ENCODE measurements at regions not wholly inside any gene's neighbourhood (a gene's known extent, or its start where the extent isn't known, plus 50 kb on each side); places are given as distances from the start of the nearest gene placed in this dataset.

DNA sequence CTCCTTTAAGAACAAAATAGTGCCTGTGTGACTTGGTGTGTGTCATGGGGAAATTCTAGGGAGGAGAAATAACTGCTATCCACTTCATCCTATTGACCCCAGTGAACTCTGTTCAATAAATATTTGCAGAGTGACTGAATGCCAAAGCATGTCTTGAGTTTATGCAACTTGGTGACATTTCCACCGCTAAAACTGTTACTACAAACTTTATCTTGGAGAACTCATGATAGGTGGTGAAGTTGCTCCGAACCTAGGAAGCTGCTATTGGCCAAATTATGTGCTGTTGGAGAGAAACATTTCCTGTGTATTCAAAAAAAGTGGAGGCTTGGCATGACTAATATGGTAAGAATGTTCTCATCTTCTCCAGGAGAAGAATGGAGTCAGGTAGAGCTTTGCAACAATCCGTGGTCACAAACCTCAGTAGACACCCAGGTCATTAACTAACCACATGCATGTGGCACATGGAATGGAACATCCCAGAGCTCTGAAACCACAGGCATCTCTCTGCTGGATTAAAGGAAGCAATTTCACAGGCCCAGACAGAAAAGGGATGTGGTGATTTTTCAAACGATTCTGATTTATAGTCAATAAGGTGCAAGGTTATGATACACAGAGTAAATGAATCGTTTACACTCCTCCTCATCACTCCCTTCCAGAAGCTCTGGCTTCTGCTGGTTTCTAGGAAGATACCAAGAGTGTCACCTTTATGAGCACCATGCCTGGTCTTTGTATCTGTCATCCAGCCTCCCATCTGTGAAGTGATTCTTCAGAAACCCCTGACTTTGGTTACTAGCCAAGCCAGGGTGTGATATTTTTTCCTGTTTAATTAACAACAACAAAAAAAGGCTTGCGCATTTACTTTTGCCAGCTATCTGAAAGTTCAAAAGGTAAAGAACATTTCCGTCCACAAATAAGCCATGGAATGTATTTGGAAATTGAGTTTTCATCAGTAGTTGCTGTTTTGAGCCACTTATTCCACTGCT is 361.1 kb downstream of the TGFB2 start:
- FAIRE-seq (peak; percentile 100), DNase-seq (ENCODE audit: low spot score) (peak; percentile 100)

DNA sequence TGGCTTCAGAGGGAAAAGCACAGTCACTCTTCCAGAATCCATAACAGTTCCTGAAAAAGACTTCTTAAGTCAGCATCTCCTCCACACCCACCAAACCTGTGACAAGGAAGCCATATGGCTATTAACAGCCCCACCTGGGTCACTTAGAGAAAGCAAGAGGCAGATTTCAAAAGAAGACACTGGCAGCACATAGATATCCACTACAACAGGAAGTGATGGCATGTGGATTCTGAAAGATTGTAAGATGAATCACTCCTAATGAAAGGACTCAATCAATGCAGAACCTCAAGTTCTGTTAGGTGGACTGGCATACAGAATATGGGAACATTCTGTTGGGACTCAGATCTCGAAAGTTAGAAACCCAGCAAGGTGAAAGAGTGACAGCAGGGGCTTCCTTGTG is 365.9 kb downstream of the TGFB2 start:
- DNase-seq (ENCODE audit: low spot score): peak; percentile 26
- FAIRE-seq: no peak

DNA sequence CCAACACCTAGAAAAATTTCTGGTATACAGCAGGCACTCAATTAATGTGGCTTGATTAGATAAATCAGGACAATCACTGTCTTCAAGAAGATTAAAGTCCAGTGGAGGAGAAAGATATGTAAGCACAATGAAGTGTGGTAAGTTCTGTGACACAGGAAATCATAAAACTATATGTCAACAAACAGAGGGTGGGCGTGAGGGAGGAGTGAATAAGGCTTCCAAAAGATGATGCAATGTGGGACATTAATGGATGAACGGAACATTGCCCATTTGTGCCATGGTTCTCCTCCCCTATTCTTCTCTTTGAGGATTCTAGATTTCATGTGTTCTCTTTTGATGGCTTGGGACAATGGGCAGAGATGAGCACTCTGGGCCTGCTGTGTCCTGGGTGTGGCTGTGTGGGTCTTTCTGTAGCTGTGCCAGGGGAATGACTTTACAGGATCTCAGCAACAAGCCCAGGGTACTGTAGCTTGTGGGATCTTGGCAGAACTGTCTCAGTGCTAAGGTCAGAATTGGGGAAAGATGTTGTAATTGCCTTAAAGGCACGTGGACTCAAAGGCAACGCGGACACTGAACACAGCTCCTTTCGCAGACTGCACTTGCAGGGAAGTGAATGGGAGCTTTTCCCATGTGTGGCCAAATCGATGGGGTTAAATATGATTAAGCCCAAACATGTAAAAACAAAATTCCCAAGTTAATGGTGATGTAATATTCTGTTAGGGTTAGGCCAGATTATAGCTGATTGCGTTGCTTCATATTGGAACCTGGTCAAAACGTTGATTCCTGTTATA is 366.9 kb downstream of the TGFB2 start:
- FAIRE-seq (no peak), DNase-seq (ENCODE audit: low spot score) (peak; percentile 16)

DNA sequence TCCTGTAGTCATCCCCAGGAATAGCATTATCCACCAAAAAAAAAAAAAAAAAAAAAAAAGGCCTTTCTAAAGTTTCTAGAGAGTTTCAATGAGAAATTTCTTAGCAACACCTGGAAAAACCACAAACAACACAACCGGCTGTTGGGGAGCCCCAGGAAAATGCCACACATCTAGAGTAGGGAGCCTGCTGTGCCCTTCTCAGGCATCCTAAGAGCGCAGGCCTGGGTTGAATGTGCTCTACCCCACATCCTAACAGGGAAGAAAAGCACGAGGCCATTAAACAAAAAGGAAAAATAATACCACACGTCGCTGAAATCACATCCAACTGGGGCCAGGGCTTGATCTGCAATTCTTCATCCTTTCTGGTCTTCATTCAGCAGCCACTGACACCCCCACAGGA is 367.5 kb downstream of the TGFB2 start:
- DNase-seq (ENCODE audit: low spot score) (no peak), FAIRE-seq (no peak)

DNA sequence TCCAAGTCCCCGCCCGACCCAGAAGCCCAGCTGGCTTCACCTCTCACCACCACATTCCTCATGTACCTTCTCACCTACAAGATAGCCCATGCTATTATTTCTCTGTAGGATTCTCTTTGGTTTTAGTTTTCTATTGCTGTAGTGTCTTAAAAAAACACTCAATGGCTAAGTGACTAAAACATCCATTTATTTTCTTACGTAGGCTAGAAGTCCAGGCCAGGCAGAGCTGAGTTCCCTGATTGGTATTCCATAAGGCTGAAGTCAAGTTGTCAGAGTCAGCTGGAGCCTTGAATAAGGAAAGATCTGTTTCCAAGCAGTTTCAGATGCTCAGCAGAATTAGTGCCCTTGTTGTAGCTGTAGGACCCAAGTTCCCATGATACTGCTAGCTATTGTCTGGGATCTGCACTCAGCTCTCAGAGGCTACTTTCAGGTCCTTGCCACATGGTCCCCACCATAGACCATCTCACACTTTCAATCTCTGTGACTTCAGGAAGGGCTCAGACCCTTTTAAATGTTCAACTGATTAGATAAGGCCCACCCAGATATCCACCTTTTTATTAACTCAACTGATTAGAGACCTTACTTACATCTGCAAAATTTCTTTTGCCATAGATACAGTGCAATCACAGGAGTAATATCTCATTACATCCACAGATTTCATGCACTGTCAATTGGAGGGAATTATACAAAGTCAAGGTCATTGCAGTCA is 371.0 kb downstream of the TGFB2 start:
- FAIRE-seq: no peak
- DNase-seq (ENCODE audit: low spot score): no peak

DNA sequence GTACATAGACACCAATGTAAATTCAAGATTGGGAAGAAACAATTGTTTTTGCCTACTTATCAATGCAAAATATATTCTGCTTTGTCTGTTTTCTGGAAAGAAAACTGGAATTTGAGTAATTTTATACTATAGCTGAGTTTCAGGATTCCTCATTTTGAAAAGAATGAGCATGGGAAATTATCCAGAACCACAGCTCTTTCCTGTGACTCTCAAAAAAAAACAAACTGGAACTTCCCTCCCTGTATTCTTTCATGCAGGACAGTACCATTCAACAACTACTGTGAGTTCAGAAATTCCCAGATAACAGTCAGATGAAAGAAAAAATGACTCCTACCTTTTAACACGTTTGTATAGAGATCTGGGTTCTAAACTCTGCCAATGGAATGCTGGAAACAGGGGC is 372.4 kb downstream of the TGFB2 start:
- DNase-seq (ENCODE audit: low spot score): peak; percentile 63
- peak; percentile 78 for FAIRE-seq

DNA sequence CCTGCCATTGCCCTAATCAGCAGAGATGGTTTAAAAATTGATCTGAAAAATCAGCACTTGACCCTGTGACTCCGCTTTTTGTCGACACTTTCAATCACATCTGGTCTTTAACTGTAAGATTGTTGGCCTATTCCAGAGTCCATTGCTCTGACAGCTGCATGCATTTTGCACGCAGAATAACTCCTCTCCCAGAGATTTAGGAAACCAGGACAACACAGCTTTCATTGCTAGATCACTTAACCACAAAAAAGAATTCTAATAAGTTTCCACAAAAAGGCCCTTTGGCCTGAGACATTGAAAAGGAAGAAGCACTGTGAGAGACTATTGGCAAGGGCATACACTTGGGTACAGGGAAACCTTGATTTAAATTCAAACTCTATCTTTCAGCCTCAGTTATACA is 373.1 kb downstream of the TGFB2 start:
- FAIRE-seq (no peak), DNase-seq (ENCODE audit: low spot score) (no peak)

DNA sequence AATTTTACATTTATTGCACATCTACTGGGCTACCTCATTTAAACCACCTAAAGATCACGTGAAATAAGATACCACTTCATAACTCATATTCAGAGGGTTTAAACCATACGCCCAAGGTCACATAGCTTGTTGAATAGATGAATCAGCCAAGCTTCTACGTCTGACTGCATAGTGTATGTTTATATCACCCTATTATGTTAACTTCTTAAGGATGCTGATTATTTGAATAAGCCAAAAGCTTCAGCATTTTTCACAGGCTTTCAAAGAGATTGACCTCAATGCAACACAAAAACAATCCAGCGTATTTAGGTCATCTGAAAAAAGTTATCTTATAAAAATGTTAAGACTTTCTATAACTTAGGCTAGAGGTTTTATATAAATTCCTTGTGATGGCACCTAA is 373.8 kb downstream of the TGFB2 start:
- FAIRE-seq (no peak), DNase-seq (ENCODE audit: low spot score) (no peak)

DNA sequence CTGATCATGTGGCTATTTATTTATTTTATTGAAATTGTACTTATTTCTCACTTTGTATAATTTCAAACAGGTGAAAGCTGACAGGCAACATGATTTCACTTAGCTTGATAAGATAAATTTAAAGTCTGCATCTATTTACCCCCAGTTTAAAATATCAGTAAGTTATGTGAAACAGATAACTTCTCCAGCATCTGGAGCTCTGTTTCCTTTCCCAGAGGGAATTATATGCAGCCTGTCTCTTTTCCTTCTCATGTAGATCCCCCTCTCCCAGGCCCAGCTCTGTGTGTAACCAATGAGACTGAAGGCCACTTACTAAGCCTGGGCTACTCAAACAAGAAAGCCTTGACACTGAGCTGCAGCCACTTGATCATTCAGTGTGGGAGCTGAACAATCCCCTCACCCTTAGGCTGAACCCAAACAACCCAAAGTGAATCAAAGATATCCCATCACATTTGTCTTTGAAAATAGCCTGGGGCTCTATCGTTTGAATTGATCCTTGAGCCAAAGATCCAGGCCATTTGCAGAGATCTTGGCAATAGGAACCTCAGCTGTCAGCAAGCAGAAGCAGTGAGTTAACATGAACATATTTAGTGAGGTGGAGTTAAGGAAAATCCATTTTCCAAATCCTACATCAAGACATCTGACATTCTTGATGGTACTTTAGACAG is 383.9 kb downstream of the TGFB2 start:
- DNase-seq (ENCODE audit: low spot score): no peak
- no peak for FAIRE-seq

DNA sequence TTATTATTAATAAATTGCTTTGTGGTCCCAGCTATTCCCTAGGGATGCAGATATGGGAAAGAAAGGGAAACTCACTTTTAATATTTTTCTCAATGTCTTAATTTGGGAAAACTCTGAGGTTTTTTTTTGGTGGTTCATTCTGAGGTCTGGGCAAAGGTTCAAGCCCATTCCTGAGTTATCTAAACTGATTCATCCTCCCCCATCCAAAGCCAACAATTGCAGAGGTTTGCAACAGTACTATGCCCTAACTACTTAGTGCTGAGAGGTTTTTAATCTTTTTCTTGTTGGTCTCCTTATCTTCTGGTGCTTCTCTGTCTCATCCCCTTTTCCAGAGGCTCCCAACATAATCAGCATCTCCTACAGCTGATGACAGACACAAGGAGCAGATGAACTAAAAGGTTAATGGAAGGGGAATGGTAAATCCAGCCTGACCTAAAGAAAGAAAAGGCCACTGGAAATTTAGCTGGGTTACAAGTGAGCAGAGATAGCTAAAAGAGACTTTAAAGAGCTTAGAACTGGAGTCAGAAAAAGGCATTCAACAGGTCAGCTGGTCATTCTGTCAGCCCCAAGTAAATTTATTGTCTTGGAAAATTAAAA is 390.4 kb downstream of the TGFB2 start:
- FAIRE-seq (peak; percentile 81), DNase-seq (ENCODE audit: low spot score) (peak; percentile 27)

DNA sequence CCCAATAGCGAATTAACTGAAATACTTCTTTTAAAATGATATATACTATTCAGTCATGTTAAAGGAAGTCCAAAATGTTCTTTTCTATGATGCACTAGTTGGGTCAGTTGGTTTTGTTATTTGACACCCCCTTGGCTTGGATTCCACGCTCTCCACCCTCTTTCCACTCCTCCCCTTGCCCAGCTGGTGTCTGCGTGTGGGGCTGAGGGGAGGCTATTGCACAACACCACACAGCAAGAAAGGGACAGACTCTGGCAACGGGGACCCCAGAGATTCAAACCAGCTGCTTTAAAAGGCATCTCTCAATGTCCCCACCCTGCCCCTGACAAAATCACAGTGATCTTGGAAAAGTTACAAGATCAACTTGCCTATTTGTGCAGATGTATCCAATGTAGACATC is 394.3 kb downstream of the TGFB2 start:
- DNase-seq (ENCODE audit: low spot score): no peak
- FAIRE-seq: no peak

DNA sequence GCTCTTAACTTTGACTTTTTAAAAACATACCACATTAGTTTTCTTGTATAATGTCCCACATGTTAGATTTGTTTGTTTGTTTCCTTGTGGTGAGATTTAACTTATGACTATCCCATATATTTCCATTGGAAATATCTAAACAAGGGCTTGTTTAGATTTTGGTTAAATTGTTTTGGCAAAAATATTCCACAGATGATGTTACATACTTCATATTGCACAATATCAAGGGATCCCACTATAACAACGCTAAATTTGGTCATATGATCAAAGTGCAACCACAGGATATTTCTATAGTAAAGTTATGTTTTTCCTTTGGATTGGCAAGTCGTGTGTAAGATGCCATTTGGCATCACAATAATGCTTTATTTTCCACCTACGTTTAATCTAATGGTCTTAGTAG is 396.7 kb downstream of the TGFB2 start:
- FAIRE-seq (no peak), DNase-seq (ENCODE audit: low spot score) (no peak)

DNA sequence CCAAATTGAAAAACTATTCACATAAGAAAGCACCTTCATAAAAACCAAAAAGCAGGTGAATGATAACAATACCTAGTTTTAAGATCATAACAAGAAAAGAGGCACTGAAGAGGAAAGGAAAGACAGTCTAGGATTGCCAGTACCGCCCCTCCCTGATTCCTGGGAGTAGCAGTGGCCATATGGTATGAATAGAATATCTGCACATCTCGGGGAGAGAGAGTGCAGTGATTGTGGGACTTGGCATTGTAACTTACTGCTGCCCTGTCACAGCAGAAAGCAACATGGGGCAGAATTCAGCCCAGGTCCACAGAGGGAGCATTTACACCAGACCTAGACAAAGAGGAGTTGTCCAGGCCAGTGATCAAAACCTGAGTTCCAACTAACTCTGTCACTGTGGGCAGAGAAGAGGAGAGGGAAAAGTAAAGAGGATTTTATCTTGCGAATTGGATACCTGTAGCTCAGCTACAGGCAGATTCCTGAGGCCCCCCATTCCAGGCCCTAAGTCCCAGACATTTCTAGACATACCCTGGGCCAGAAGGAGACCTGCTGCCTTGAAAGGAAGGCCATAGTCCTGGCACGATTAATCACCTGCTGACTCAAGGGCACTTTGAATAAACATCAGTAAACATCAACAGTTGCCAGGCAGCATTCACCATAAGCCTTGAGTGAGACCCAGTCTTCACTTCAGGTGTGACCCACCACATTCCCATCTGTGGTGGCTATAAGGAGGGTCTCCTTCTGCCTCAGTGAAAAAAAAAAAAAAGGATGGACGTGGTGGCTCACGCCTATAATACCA is 397.5 kb downstream of the TGFB2 start:
- FAIRE-seq (no peak), DNase-seq (ENCODE audit: low spot score) (no peak)

DNA sequence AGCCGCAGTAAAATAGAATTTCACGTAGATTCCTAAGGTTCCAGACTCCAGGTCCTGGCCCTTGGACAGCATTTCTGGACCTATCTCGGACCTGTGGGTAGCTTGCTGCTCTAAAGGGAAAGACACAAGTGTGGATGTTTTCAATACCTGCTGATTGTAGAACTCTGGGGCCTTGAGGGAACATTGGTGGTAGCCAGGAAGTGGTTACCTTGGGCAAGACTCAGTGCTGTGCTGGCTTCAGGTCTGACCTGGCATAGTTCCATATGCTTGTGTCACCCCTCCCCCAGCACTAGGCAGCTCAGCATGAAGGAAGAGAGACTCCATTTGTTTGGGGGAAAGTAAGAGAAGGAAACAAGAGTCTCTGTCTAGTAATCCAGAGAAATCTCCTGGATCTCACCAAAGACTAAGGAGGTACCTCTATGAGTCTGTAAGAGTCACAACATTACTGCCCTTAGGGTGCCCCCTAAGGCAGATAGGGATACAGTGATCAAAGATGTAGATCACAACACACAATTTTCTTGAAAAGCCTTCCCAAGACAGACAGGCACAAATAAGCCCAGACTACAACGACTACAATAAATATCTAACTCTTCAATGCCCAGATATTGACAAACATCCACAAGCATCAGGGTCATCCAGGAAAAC is 398.8 kb downstream of the TGFB2 start:
- FAIRE-seq (no peak), DNase-seq (ENCODE audit: low spot score) (peak; percentile 58)

DNA sequence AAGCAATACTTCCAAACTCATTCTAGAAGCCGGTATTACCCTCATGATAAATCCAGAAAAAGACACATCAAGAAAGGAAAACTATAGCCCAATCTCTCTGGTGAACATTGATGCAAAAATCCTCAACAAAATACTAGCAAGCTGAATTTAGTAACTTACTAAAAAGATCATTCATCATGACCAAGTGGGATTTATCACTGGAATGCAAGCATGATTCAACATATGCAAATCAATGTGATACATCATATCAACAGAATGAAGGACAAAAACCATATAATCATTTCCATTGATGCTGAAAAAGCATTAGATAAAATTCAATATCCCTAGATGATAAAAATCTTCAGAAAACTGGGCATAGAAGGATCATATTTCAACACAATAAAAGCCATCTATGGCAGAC is 402.9 kb downstream of the TGFB2 start:
- no peak for DNase-seq (ENCODE audit: low spot score)

DNA sequence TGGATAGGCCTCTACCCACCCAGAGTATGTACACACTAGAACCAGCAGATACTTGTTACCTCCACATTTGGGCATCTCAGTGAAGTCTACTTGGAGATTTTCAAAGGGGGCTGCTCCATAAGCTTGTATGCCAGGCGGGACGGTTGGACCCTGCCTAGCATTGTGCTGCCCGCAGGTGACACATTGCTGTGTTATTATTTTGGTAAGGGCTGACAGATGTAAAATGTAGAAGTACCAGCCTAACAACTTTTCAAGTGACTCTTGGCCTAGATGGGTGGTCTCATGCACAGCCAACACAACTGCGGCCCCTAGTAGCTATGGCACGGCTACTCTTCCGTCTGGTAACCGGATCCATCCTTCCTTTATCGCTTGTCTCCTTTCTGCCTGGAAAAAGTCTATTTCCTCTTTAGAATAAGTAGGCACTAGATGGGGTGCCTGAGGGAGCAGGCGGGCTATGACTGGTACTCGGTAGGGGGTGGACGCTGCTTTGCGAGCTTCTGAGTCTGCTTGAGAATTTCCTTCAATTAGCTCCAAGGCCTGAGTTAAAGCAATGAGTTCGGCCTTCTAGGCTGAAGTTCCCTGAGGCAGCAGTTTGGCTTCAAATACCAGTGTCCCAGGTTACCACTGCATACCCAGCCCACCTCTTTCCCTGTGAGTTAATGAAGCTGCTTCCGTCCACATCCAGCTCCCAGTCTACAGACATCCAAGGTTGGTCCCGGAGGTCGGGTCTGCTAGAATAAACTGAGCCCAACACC is 405.3 kb downstream of the TGFB2 start:
- DNase-seq (ENCODE audit: low spot score): no peak
- no peak for FAIRE-seq

More for the DNA sequence above, 402.9 kb downstream of the TGFB2 start:
- FAIRE-seq: no peak

DNA sequence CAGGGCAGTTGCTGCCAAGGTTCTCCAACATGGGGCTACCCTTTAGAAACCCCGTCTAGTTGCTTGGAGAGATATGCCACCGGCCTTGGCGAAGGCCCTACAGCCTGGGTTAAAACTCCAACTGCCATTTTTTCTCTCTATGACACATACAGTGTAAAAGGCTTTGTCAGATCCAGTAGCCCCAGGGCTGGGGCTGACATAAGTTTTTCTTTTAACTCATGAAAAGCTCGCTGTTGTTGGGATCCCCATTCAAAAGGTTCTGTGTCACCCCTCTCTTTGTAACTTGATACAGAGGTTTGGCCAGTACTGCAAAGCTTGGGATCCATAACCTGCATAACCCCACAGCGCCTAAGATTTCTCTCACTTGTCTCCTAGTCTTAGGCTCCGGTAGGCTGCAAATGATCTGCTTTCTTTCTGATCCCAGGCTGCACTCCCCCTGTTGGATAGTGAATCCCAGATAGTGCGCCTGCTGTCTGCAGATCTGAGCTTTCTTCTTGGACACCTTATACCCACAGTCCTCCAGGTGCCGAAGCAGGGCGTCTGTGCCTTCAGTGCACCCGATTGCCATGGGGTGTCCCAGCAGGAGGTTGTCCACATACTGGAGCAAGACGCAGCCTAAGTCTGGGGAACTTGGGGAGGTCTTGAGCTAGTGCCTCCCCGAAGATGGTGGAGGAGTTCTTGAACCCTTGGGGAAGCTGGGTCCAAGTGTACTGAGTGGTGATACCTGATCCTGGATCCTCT is 406.2 kb downstream of the TGFB2 start:
- no peak for DNase-seq (ENCODE audit: low spot score)
- FAIRE-seq: no peak

DNA sequence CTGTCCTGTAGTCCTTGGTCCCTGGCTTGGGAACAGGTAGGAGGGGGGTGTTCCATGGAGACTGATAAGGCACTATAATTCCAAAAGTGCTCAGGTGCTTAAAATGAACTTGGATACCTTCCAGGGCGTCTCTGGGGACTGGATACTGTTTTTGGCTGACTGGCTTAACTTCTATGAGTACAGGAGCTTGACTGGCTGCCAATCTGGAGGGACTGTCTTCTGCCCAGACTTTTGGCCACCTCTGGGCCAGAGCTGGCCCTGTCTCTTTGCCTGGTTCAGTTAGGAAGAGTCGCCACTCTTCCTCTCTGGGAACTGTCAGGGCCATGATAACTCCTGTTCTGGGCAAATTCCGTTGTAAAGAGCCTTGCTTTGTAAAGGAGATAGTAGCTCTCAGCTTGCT is 407.0 kb downstream of the TGFB2 start:
- FAIRE-seq: no peak
- DNase-seq (ENCODE audit: low spot score): no peak
